HG03280 (cell line): ENCODE measurements at regions not wholly inside any gene's neighbourhood (a gene's known extent, or its start where the extent isn't known, plus 50 kb on each side); places are given as distances from the start of the nearest gene placed in this dataset.
"Not testable (repeated sequence)": the region's sequence is repeated elsewhere in the genome, so short reads cannot be mapped to it uniquely, and the experiment has no call there.

Experiments
- ATAC-seq: cut with Tn5 transposase; IDR thresholded peaks from one replicate; pipeline ENCODE4 v1.9.1; 2021; ENCODE audit warnings: mild to moderate bottlenecking, moderate library complexity; ENCODE audit not compliant: unreplicated experiment

DNA sequence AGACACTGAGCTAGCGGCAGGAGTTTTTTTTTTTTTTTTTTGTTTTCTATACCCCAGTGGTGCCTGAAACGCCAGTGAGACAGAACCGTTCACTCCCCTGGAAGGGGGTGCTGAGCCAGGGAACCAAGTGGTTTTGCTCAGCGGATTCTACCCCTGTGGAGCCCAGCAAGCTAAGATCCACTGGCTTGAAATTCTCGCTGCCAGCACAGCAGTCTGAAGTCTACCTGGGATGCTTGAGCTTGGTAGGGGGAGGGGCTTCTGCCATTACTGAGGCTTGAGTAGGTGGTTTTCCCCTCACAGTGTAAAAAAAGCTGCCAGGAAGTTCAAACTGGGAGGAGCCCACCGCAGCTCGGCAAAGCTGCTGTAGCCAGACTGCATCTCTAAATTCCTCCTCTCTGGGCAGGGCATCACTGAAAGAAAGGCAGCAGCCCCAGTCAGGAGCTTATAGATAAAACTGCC is 173.0 kb downstream of the DMAC1 start:
- ATAC-seq: not testable (repeated sequence)

DNA sequence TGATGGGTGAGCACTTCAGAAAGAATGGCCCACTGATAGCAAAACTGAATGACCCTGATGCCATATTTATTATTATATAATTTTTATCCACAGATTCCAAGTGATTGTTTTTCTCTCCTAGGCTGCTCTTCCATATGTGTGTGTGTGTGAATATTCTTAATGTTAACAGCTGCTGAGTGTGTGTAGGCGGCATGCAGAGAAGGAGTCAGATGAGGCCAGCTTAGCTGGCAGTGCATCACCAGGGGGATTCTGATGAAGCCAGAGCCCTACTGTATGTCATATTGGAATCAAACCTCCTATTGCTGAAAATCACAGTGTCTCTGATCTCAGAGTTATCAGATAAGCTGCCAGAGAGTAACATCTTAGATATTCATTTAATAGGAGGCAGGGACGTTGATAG is 177.1 kb downstream of the DMAC1 start:
- no peak for ATAC-seq

DNA sequence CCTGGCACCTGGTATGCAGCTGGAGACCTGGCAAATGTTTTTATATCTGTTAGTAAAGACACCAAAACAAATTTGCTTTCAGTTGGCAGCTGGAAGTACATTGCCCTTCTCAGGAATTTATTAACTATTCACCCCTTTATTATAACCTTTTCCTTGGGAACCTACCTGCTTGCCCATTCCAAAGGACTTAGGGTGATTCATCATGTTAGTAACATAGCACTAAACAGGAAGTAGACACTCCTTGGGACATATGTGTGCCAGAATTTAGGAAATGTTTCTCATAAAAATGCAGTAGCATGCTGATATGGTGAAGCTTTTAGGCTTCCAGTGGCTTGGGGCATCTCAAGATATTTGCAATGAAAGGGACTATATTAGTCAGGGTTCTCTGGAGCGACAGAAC is 184.2 kb downstream of the DMAC1 start:
- no peak for ATAC-seq

DNA sequence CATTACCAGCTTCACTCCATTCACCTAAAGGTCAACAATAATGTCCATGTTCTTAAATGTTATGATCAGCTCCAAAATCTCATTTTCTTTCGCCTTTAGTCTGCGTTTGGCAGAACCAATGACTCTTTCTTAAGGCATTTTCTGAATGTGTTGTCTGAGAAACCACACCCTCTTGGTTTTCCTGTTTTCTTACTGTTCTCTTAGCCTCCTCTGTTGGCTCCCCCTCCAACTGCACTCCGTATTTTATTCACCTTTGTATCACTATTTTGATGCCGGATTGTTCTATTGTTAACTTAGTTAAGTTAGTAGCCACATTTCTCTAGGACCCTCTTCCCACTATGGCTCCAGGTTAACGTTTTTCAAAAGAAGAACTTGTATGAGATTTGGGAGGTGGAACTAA is 185.6 kb downstream of the DMAC1 start:
- ATAC-seq: no peak

DNA sequence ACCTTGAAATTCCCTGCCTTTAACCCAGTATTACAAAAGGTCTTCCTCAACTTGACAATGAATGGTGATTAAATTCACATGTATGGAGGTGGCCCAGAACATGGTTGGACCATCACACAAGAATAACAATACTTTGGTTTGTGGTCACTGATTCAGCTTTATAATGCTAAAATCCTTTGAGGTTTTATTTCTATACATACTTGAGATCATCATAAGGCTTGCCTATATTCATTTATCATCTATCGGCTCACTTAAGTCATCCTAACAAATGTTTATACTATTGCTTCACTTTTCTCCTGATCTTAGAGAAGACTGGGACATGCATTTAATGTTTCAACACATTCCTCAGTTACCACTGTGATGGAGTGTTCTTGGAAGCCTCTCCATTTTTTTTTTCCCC is 191.3 kb downstream of the DMAC1 start:
- ATAC-seq: no peak

DNA sequence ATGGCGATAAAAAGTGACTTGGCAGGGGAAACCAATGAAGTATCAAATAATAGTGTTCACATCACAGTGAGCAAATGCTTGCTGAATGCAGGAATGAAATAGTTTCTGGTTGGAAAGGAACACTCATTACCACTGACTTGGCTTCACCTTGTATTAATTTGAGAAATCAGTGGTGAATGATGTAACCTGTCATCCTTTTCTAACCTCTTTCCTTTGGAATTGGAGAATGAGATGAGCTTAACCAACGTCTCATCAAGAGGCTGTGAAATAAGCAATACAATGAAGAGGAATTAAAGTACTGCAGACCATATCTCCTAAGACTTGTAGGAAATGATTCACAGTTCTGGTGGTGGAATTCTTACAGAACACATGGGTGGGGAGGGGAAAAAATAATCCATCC is 192.2 kb downstream of the DMAC1 start:
- ATAC-seq: no peak

DNA sequence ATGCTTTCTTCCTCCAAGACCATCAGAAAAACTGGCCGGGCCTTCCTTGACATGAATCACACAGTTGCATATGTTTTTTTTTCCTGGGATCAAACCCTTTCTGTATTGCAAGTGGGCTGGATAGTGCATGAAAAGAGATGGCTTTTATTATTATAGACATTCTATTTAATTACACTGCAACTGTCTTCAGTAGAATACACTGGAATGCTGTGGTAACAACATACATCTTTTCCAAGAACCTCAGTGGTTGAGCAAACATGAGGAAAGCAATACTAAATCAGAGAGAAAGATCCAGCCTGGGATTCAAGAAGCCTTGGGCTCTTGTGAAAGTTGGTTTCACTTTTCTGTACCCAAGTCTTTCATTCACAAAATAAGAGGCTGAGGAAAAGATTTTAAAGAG is 193.0 kb downstream of the DMAC1 start:
- no peak for ATAC-seq

DNA sequence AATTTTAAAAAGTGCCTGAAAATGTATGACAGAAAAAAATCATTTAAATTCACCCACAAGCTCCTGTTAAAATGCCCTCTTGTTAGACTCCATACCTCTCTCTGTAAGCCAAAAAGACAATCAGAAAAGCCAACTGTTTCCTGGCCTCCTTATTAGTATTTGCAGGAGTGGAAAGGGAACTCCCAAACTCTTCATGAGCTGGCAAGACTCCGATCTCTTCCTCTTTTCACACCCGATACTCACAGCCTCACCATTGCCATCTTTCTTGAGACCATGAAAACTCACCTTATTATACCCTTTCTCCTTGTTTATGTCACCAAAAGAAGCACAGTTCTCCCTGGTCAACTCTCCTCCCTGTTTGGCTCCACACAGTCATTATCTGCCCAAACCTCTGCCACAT is 197.8 kb downstream of the DMAC1 start:
- ATAC-seq: no peak

DNA sequence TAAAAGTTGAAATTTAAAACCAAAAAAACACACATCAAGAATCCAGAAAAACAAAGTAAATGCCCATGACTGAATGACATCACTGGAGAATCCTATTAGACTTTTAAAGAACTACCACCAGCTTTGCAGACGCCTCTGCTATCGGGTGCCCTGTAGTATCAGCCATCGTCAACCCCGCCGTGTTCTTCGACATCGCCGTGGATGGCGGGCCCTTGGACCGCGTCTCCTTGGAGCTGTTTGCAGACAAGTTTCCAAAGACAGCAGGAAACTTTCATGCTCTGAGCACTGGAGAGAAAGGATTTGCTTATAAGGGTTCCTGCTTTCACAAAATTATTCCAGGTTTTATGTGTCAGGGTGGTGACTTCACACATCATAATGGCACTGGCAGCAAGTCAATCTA is 201.9 kb downstream of the DMAC1 start:
- no peak for ATAC-seq

DNA sequence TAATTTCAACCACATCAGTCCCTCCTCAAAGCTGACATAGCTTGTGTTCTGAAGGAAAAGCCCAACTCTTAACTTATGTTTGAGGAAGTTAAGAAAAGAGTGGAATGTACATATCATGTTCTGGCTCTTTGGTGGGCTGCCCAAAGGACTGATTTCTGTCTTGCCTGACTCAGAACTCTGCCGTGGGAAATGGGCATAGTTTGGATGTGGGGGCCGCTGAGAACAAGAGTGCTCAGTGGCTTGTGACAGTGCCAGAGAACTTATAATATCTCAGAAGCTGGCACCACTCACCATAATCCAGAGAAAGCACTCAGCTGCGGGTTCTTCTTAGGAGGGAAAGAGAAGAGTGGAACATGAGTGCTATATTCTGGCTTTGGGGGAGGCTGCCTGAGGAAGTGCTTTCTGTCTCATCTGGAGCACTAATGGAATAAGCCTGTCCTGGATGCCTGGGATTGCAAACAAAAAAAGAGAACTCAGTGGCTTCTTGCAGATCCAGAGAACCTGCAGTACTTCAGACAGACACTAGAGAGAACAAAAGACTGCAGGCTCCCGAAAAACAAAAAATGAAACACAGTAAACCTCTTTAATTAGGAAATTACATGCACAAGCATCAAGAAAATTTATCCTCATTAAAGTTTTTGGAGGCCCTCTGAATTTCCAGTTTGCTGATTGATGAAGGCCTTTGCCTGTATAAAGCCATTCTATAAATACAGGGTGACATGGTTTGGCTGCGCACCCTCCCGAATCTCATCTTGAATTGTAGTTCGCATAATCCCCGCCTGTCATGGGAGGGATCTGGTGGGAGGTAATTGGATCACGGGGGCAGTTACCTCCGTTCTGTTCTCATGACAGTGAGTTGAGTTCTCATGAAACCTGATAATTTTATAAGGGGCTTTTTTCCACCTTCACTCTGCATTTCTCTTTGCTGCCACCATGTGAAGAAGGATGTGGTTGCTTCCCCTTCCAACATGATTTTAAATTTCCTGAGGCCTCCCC is 207.0 kb downstream of the DMAC1 start:
- ATAC-seq: no peak

DNA sequence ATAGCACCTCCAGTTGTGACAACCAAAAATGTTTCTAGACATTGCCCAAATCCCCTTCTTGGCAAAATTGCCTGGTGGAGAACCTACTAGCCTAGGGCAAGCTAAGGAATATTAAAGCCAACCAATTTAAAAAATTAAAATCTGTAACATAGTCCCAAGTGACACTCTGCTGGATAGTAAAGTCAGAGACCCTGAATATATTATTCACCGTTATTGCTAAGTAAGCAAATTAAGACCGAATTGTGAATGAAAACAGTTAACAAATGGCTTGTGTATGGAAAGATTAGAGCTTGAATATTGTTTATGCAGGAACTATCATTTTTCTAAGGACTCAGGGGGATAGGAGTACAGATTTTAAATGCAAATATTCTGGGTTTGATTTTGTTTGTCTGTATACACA is 208.1 kb downstream of the DMAC1 start:
- ATAC-seq: no peak

DNA sequence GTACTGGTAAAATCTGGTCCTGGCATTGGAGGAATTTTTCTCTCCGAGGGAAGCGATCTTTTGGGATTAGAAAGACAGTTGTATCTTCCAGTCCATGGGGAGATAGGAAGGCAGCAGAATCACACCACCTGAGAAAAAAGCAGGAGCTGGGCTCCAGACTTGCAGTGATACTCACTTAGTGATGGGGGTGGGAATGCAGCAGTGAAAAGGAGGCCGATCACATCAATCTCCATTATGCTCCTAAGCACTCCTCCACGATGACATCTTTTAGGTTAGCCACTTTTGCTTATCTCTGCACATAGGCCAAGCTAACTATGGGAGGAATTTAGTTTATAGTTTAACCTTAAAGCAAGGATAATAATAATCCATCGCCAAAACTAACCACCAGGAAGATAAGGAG is 219.0 kb downstream of the DMAC1 start:
- no peak for ATAC-seq

DNA sequence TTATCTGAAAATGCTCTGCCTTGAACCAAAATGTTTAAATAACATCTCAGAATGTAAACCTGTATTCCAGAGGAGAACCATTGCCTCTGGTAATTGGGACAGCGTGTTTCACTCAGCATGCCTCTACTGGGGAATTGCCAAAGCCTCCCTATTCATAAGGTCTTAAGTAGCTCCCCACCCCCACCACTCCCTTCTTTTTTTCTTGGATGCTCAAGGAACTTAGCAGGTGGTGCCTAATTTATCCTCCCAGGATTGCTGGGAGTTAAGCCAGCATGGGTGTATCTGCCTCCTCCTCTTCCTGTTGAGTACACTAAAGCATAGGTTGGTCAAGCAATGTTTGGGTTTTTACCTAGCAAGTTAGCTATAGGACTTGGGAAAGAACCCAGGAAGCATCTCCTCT is 220.2 kb downstream of the DMAC1 start:
- ATAC-seq: no peak

DNA sequence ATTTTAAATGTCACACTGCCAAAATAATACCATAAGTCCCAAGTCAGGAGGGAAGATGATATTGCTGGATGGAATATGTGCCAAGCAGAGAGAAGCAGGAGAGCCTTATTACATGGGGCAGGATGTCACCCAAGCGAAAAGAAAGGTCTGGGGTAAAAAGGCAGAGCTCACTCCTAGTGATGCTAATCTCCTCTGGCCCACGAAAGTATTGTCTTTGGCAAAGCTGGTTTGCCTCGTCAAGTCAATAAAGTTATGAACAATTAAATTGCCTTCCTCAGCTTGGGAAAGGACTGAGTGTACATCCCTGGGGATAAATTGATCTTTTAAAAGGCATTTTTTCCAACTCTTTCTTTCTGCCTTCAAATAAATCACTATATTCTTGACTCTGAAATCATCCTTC is 220.6 kb downstream of the DMAC1 start:
- no peak for ATAC-seq

DNA sequence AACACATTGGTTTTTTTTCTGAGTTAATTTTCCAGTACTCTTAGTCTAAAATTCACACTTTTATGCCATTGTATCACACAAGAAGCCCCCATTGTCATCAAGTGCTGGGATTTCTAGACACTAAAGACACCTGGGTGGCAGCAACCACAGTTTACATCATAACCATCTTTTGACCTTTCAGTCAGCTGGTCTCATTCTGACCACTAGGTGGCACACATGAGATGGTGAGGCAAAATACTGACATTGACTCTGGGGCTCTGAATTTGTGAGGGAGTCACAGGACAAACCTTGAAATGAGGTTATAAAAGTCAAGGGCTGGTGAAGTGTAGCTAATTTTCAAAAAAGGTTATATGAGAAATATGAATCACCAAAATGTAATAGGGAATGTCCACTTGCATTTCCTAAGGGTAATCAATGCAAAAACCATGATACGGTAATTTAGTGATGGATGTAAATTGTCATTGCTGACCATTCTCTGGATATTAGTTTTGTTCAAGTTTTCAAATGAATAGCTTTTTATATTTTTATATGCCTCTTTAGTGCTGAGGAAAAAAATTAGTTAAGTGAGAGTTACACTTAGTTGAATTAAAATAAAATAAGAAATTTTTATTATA is 229.4 kb downstream of the DMAC1 start:
- peak; percentile 85 for ATAC-seq

DNA sequence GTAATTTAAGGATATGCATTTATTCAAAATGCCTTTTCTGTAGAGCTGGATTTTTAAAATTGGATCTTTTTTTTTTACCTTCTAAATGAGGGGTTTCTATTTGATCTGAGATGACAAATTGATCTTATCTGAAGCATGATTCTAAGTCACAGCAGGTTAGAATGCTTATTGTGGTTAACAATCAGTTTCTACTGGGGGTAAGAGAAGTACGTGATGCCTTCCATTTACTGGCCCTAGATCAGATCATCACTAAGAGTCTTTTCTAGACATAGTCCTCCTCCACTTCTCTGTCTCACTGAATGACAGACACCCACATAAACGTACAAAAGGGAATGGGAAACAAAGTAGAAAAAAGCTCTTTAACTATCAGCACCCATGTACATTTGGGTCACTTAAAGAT is 231.9 kb downstream of the DMAC1 start:
- no peak for ATAC-seq

DNA sequence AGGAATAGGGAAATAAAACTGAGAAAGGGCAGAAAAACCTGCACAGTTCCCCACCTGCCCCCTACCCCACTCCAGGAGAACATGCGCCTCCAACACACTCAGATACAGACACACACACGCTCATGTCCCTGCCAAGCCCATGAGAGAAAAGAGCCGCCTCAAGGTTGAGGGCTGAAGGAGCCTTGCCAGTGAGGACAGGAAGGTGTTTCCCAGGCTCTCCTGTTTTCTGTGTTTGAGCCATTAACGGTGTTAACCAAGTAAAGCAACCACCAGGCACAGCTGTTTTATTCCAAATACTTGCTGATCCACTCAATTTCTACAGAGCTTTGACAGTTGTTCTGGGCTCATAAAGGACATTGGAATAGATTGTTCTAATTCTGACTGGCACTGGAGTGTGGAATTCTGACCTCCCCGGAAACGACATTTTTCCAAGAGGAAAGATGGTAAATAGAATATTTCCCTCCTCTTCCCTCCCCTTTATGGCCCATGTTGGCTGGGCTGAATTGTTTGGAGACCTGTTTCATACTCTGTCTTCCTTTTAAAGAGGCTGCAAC is 238.0 kb downstream of the DMAC1 start:
- ATAC-seq: no peak

DNA sequence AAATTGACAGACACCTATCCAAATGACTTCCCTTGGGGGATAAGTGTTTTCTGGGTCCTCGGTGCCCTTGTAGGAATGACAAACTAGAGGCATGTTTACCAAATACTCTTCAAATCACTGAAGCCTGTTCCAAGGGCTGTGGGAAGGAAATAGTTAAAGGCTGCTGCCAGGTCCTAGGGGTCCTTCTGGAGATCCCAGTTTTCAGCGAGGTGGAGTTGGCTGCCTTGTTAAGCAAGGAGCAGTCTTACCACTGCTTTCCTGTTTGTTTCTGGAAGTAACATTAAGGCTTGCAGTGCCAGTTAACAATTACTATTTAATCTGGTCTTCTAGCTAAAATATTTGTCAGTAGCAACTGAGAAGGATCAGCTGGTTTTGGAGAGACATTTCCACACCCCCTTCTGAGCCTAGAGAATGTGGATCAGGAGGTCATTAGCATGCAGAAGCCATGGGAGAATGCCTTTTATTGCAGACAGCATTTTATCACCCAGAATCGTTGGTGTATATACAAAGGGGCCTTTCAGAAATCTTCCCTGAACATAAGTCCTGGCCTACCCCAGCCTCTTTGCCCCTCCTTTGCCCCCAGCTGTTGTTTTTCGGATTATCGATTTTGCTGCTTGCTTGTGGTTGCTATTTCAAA is 238.8 kb downstream of the DMAC1 start:
- no peak for ATAC-seq

DNA sequence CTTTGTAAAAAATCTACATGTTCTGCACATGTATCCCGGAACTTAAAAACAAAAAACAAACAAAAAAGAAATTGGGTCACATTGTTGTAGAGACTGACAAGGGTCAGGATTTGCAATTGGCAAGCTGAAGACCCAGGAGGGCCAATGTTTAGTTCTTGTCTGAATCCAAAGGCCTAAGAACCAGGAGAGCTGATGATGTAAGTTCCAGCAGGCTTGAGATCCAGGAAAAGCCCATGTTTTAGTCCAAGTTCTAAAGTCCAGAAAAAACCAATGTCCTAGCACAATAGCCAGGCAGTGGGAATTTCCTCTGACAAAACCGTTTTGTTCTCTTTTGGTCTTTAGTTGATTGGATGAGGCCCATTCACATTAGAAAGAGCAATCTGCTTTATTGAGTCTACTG is 244.9 kb downstream of the DMAC1 start:
- no peak for ATAC-seq

DNA sequence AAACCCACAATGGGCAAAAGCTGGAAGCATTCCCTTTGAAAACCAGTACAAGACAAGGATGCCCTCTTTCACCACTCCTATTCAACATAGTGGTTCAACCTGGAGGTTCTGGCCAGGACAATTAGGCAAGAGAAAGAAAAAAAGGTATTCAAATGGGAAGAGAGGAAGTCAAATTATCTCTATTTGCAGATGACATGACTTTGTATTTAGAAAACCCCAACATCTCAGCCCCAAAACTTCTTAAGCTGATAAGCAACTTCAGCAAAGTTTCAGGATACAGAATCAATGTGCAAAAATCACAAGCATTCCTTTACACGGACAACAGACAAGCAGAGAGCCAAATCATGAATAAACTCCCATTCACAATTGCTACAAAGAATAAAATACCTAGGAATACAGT is 246.9 kb downstream of the DMAC1 start:
- not testable (repeated sequence) for ATAC-seq

DNA sequence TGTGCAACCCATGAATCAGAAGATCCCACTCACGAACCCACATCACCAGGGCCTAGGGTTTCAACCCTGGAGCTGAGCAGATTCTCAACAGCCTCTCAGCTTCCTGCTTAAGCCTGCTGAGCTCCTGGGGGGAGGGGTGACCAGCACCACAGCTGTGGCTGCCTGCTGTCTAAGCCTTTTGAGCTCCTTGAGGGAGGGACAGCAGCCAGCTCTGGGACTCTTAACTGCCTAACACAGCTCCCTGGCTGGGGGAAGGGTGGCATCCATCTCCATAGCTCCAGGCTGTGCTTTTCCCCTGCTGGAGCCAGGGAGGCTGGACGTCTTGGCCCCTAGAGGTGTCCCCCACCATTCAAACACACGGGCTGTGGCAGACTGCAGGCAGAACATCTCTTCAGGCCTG is 250.3 kb downstream of the DMAC1 start:
- ATAC-seq: no peak

DNA sequence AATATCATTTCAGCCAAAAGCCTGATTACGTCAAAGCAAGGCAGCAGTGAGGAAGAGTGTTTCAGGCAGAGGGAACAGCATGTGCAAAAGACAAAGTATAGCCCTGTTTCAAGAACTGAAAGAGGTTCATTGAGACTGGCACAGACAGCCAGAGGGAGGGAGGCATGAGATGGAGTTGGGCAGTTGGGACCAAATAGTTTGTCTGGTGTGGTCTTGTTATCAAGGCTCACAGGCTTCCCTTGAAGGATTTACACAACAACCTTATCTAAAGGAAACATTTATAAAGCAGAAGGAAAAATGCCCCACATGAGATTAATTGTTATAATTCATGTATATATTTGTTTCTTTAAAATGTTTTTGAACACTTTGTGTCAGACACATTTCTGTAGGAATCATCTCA is 253.3 kb downstream of the DMAC1 start:
- ATAC-seq: no peak
